Neural progenitor cell (in vitro differentiated cells): ENCODE measurements at regions not wholly inside any gene's neighbourhood (a gene's known extent, or its start where the extent isn't known, plus 50 kb on each side); places are given as distances from the start of the nearest gene placed in this dataset.

Experiments used
- DNase-seq: peaks from one replicate; pipeline ENCODE4 v3.0.0-alpha.2; 2016; ENCODE audit warnings: low spot score
- H2AFZ ChIP-seq: fragments of 200-600 bp; sonication (generic); replicated peaks from 2 replicates; pipeline ENCODE4 v1.6.1; 2016; ENCODE audit warnings: antibody characterized with exemption
- H3F3A ChIP-seq: fragments of 200-600 bp; sonication (generic); 2 replicates; pipeline ENCODE4 v1.6.1; 2016; ENCODE audit warnings: antibody characterized with exemption, low read depth
- H3K27ac ChIP-seq: fragments of 200-600 bp; sonication (generic); 2 replicates; pipeline ENCODE4 v1.5.1; 2016; ENCODE audit warnings: mild to moderate bottlenecking
- H3K27me3 ChIP-seq: fragments of 200-600 bp; sonication (generic); 2 replicates; pipeline ENCODE4 v1.6.1; 2016; ENCODE audit warnings: mild to moderate bottlenecking, moderate library complexity
- H3K36me3 ChIP-seq: fragments of 200-600 bp; sonication (generic); 2 replicates; pipeline ENCODE4 v1.5.1; 2016
- H3K4me1 ChIP-seq: fragments of 200-600 bp; sonication (generic); 2 replicates; pipeline ENCODE4 v1.6.1; 2016; ENCODE audit warnings: mixed run types
- H3K4me2 ChIP-seq: fragments of 200-600 bp; sonication (generic); 2 replicates; pipeline ENCODE4 v1.6.1; 2016
- H3K4me3 ChIP-seq: fragments of 200-600 bp; sonication (generic); 2 replicates; pipeline ENCODE4 v1.5.1; 2016
- H3K79me2 ChIP-seq: fragments of 200-600 bp; sonication (generic); 2 replicates; pipeline ENCODE4 v1.6.1; 2016; ENCODE audit warnings: low read depth
- H3K9ac ChIP-seq: fragments of 200-600 bp; sonication (generic); 2 replicates; pipeline ENCODE4 v1.6.1; 2016
- H3K9me3 ChIP-seq: fragments of 200-600 bp; sonication (generic); 2 replicates; pipeline ENCODE4 v1.5.1; 2016; ENCODE audit warnings: low read depth
- H4K20me1 ChIP-seq: fragments of 200-600 bp; sonication (generic); 2 replicates; pipeline ENCODE4 v1.6.1; 2016; ENCODE audit warnings: low read depth
- H3K27ac Mint-ChIP-seq: 3 replicates; pipeline ENCODE4 v1.8.0; 2021; ENCODE audit warnings: mixed read lengths
- H3K27me3 Mint-ChIP-seq: 2 replicates; pipeline ENCODE4 v1.8.0; 2022; ENCODE audit warnings: low read depth, mild to moderate bottlenecking, inconsistent platforms, moderate library complexity, mixed read lengths; ENCODE audit not compliant: insufficient read depth
- H3K36me3 Mint-ChIP-seq: 3 replicates; pipeline ENCODE4 v1.8.0; 2021; ENCODE audit warnings: mixed read lengths
- H3K4me1 Mint-ChIP-seq: 3 replicates; pipeline ENCODE4 v1.8.0; 2021; ENCODE audit warnings: mixed read lengths
- H3K4me3 Mint-ChIP-seq: 3 replicates; pipeline ENCODE4 v1.8.0; 2021; ENCODE audit warnings: mild to moderate bottlenecking, moderate library complexity, mixed read lengths
- H3K9me3 Mint-ChIP-seq: 3 replicates; pipeline ENCODE4 v1.8.0; 2020; ENCODE audit warnings: mixed read lengths
- CTCF ChIP-seq: fragments of 200-600 bp; sonication (generic); IDR thresholded peaks from 2 replicates; pipeline ENCODE4 v1.5.1; 2017; ENCODE audit warnings: antibody characterized with exemption, mild to moderate bottlenecking
- EZH2 ChIP-seq: fragments of 200-600 bp; sonication (generic); IDR thresholded peaks from 2 replicates; pipeline ENCODE4 v1.6.1; 2017; ENCODE audit warnings: antibody characterized with exemption, mild to moderate bottlenecking, moderate library complexity
- EZH2phosphoT487 ChIP-seq: fragments of 200-600 bp; sonication (generic); IDR thresholded peaks from 2 replicates; pipeline ENCODE4 v1.6.1; 2017; ENCODE audit warnings: antibody characterized with exemption

- H3K27ac Mint-ChIP-seq, result no peak overlapping the region
Measured at GRCh38 chr12:58044966-58045365, 103.6 kb downstream of the ATP23 start.

GRCh38 chr12:58046271-58046670 is 104.9 kb downstream of the ATP23 start:
- no peaks in the 10 kb centered on the region for H3F3A ChIP-seq
- peaks cover 3% of the 10 kb centered on the region for H3K27me3 Mint-ChIP-seq

More at GRCh38 chr12:58044966-58045365, 103.6 kb downstream of the ATP23 start:
- H3K36me3 Mint-ChIP-seq, result no peaks in the 10 kb centered on the region
- Histone ChIP-seq H3K79me2 (no peaks in the 10 kb centered on the region), H3K9ac (no peak overlapping the region), H2AFZ (no peak overlapping the region), H3K9me3 (no peaks in the 10 kb centered on the region), H3K4me2 (no peak overlapping the region), H3K27me3 (no peaks in the 10 kb centered on the region), H3K4me1 (no peaks in the 10 kb centered on the region), H3F3A (no peaks in the 10 kb centered on the region), H3K4me3 (no peak overlapping the region), H4K20me1 (no peaks in the 10 kb centered on the region), H3K36me3 (no peaks in the 10 kb centered on the region), H3K27ac (no peak overlapping the region)
- DNase-seq, result no peak
- no peak overlapping the region for H3K4me3 Mint-ChIP-seq
- TF ChIP-seq CTCF (no peak), EZH2phosphoT487 (no peak), EZH2 (no peak)
- H3K9me3 Mint-ChIP-seq, result peaks cover 4% of the 10 kb centered on the region
- H3K4me1 Mint-ChIP-seq, result no peaks in the 10 kb centered on the region
- peaks cover 3% of the 10 kb centered on the region for H3K27me3 Mint-ChIP-seq

GRCh38 chr12:58051378-58051777 is 110.0 kb downstream of the ATP23 start:
- Histone ChIP-seq H3F3A (no peaks in the 10 kb centered on the region), H2AFZ (no peak overlapping the region), H3K4me1 (no peaks in the 10 kb centered on the region), H3K27ac (no peak overlapping the region), H3K79me2 (no peaks in the 10 kb centered on the region), H3K36me3 (peaks cover 4% of the 10 kb centered on the region), H3K9me3 (no peaks in the 10 kb centered on the region), H3K4me2 (no peak overlapping the region), H3K4me3 (no peak overlapping the region), H3K27me3 (no peaks in the 10 kb centered on the region), H3K9ac (no peak overlapping the region), H4K20me1 (no peaks in the 10 kb centered on the region)
- TF ChIP-seq CTCF, result no peak
- no peak for TF ChIP-seq EZH2
- Mint-ChIP-seq H3K4me1 (no peaks in the 10 kb centered on the region), H3K36me3 (no peaks in the 10 kb centered on the region), H3K27me3 (no peaks in the 10 kb centered on the region), H3K27ac (no peak overlapping the region), H3K9me3 (peaks cover 13% of the 10 kb centered on the region), H3K4me3 (no peak overlapping the region)
- no peak for DNase-seq

More at GRCh38 chr12:58046271-58046670, 104.9 kb downstream of the ATP23 start:
- H3K9me3 ChIP-seq, result no peaks in the 10 kb centered on the region
- Mint-ChIP-seq H3K4me1 (no peaks in the 10 kb centered on the region), H3K27ac (no peak overlapping the region), H3K4me3 (no peak overlapping the region), H3K9me3 (peaks cover 6% of the 10 kb centered on the region), H3K36me3 (no peaks in the 10 kb centered on the region)
- H2AFZ ChIP-seq, result no peak overlapping the region
- H3K9ac ChIP-seq, result no peak overlapping the region
- no peaks in the 10 kb centered on the region for H3K4me1 ChIP-seq
- H3K27ac ChIP-seq, result no peak overlapping the region
- H3K36me3 ChIP-seq, result peaks cover 4% of the 10 kb centered on the region
- no peaks in the 10 kb centered on the region for H3K79me2 ChIP-seq
- DNase-seq, result no peak
- TF ChIP-seq EZH2 (no peak), EZH2phosphoT487 (no peak), CTCF (no peak)
- H3K27me3 ChIP-seq, result no peaks in the 10 kb centered on the region
- no peaks in the 10 kb centered on the region for H4K20me1 ChIP-seq
- no peak overlapping the region for H3K4me2 ChIP-seq
- no peak overlapping the region for H3K4me3 ChIP-seq
